HG02943 (cell line): ENCODE measurements at regions not wholly inside any gene's neighbourhood (a gene's known extent, or its start where the extent isn't known, plus 50 kb on each side); places are given as distances from the start of the nearest gene placed in this dataset.
"Not testable (repeated sequence)": the region's sequence is repeated elsewhere in the genome, so short reads cannot be mapped to it uniquely, and the experiment has no call there.

Experiments
- ATAC-seq: cut with Tn5 transposase; IDR thresholded peaks from one replicate; pipeline ENCODE4 v1.9.1; 2021; ENCODE audit warnings: mild to moderate bottlenecking, low read depth, moderate library complexity; ENCODE audit not compliant: unreplicated experiment

DNA sequence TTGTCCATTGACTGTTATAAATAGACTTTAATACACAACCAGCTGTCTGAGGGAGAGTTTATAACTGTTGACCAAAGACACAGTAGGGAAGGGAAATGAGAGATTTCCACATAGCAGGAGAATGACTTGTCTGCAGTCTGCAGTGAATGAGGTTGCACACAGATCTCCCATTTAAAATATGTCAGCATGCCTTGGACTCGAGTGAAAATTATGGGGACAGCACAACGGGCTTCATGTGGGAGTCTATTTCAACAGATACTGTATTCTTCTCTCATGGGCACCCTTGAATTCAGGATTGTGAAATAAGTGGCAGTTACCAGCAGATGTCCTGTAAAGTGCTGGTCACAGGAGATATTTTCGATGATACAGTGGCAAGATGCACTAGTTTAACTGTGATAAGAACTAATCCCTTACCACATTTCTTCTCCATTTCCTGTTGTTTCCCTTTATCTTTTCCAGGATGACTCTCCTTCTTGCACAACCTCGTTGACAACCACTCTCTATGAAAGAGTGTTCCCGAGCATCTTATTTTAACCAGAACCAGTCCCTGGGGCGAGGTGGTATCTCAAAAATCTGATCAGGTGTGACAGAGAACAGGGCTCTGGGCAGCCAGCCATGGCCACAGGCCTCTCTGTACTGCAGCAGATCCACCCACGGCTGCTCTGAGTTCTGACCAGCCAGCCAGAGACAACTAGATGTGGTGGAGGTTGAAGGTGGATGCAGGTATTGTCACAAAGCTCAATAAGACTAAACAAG is 51.5 kb upstream of the MAP3K1 start:
- no peak for ATAC-seq

DNA sequence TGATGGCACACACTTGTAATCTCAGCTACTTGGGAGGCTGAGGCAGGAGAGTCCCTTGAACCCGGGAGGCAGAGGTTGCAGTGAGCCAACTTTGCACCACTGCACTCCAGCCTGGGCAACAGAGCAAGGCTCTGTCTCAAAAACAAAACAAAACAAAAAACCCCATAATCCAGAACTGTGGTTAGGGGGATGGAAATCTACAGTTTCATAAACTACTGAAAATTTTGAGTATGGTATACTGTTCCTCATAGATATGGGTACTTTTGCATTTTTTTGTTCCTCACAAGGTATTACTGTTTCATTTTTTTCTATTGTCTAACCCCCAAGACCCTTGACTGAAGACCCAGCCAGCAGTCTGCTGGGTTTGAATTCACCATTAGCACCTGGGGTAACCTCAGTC is 52.2 kb upstream of the MAP3K1 start:
- ATAC-seq = no peak

DNA sequence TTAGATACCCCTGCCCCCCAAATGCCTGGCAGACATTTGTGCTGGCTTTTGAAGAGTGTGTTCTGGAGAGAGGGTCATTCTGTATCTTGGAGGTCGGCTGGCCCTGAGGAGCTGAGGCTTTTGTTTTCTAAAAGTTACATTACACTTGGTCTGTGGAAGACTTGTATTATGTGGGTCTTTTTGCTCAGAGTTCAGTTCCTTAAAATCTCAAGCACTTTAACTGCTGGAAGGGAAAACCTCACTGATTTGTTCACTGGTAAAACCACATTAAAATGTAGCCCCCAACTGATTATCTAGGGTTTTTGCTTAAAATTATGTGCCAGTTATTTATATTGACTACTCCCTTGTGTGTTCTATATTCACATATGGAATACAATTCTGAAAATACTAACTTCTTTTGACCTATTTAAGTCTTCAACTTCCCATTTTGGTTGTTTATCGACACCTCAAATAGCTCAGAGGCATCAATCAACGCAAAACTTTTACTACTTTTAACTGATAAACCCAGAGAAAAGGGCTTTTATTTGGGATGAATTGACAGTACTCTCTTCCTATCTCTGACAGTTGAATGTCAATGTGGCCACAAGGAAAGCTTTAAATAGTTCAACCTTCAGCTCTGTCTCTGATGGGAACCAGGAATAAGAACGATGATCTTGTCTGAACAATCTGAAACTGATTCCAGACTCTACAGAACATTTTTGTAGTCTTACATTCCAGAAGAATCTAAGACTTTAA is 54.0 kb upstream of the MAP3K1 start:
- ATAC-seq = no peak

DNA sequence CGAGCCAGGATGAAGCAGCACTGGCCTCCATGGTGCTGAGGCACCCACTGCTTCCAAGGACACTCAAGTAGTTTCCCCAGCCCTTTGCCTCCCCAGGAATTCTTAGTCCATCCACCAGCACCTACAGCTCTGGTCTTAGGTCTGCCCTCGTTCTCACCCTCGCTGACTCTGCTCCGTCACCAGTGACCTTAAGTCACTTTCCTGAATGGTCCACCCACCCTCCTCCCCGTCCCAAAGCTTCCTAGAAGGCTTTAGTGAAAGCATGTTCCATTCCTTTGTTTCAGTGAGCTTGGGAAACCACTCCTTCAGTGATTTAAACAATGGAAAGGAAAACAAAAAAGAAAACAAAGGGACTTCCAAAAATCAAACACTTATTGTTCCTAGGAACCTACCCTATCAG is 54.6 kb upstream of the MAP3K1 start:
- ATAC-seq = no peak

DNA sequence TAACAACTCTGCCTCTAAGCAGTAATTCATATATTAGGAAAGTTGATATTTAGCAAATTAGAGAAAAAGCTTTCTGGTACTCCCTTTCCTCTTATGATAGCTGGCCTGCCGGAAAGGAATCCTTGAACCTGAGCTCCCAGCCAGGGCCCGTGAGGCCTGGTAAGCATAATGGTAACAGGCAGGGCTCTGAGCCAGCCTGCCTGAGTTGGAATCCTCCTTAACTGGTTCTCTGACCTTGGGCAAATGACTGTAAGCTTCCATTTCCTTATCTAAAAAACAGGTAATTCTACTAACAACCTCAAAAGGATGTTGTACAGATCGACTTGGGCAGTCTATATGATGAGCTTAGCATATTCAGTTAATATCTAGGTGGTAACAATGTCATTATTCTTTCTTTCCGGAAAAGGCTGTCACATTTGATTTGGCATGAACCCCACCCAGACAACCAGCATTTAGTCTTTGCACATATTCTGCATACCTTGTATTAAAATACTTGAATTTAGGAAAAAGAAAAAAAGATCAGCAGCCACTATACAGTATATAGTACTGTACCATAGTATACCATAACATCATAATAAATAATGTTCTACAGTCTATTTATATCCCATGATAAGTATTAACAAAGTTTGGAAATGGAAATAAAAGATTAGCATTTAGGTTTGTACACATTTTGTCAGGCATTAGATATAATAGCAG is 55.7 kb upstream of the MAP3K1 start:
- no peak for ATAC-seq

DNA sequence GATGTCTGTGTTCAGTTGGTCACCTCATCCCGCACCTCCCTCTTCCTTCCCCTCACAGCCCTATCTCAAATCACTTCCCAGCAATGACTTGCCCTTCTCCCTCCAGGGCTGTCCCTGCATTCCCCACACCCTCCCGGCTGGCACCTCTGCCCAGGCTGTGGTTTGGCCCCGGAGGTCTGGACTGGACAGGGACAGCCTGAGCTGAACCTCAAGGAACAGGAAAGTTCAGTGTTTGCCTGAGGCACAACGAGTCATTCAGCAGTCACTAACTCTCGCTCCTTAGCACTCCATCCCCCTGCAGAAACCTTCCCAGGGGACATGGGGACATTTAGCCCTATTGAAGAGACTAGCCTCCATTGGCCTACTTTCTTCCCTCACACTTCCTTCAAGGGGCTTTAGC is 58.3 kb upstream of the MAP3K1 start:
- ATAC-seq = no peak

DNA sequence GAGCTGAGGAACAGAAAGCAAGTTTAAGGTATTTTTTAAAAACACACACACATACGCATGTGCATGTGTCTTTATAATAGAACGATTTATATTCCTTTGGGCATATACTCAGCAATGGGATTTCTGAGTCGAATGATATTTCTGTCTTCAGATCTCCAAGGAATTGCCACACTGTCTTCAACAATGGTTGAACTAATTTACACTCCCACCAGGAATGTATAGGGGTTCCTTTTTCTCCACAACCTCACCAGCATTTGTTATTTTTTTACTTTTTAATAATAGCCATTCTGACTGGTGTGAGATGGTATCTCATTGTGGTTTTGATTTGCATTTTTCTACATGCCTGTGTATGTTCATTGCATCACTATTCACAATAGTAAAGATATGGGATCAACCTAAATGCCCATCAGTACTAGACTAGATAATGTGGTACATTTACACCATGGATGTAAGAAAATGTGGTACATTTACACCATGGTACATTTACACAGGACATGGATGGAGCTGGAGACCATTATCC is 60.3 kb upstream of the MAP3K1 start:
- no peak for ATAC-seq

DNA sequence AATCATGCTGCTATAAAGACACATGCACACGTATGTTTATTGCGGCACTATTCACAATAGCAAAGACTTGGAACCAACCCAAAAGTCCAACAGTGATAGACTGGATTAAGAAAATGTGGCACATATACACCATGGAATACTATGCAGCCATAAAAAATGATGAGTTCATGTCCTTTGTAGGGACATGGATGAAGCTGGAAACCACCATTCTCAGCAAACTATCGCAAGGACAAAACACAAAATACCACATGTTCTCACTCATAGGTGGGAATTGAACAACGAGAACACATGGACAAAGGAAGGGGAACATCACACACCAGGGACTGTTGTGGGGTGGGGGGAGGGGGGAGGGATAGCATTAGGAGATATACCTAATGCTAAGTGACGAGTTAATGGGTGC is 61.8 kb upstream of the MAP3K1 start:
- ATAC-seq = not testable (repeated sequence)

DNA sequence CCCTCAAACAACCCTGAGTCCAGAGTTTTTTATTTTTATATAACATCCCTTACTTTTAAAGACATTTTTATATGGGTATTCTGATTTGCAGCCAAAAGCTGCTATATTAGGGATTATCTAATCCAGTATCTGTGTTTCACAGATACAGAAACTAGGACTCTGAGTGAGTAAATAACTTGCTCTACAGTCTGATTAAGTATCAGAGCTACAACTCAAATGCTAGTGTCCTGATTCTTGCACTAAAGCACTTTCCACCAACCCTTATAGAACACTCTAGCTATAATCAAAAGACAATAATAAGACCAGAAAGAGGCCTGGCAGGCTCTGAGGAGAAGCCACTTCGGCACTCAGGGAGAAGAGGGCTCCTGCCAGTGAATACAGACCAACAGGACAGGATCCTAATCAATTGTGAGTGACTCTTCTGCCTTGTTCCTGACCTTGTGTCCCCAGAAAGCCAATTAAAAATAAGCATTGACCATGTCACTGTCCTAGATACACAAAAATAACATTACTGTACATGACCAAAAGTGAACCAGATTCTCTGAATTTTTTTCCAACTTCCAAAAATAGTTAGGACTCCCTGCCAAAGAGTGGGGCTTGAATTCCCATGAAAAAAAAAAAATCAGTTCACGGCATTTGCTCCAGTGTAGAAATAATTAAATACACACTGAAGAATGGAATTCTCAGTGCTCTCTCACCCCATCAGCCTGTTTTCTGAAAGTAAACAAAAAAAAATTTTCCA is 63.6 kb upstream of the MAP3K1 start:
- no peak for ATAC-seq

DNA sequence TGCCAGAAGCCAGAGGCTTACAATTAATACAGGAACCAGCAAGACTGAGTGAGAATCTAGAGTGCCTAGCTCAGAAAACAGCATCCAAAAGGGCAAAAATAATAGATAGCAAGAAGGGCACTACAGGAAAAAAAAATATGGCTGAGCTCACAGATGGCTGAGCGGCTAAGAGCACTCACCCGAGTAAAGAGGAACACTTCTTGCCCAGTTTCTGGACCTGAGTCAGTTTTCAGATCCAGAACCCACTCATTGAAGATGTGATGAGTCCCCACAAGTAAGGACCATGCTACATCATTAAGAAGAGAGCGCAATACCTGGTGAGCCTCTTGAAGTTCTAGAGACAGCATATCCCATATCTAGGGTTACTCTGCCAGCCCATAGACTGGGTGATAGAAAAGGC is 65.5 kb upstream of the MAP3K1 start:
- no peak for ATAC-seq

DNA sequence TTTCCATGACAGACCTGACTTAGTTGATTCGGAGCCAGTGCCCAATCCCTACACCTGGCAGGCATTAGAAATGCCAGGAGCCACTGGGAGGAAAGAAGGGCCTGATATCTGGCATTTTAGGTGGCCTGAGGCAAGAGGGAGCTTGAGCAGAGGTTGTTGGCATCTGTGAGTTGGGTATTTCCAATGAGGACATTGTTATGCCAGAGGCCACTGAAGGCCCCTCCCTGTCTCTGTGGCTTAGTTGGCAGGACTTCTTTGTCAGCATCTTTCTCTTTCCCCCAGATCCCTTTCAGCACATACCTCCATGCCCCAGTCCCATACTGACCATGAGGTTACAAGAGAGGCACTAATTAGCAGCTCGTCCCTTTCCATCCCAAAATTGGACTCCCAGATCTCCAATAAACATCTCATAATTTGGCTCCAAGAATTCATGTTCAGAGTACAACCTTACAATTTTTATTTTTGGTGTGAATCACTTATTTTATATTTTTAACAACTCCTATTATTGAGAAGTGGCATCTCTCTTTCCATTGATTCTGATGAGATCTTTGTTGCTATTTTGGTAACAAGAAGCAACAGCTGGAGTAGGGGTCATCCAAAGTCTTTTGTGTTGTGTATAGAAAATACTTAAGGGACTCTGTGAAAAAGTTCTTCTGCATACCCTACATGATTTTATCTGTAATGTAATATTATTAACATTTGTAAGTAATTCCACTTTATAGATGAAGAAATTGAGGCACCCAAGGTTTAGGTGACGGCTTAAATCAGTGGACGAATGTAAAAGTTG is 68.6 kb upstream of the MAP3K1 start:
- ATAC-seq = no peak

DNA sequence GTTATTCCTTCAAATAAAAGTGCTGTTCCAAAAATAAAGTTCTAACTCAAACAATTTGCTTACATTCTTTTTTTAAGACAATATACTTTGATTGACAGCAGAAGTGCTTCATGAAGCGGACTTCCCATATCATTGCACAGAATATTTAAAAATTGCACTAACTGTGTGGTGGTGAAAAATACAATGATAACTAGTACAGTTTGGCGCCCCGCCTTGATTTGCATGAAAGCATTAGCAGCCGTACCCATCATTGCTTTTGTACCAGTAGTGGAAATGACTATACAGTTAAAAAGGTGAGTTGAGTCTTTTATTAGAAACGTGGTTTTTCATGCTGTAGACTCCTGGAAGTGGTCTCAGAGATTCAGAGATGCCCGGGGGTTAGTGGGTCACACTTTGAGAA is 69.5 kb upstream of the MAP3K1 start:
- no peak for ATAC-seq

DNA sequence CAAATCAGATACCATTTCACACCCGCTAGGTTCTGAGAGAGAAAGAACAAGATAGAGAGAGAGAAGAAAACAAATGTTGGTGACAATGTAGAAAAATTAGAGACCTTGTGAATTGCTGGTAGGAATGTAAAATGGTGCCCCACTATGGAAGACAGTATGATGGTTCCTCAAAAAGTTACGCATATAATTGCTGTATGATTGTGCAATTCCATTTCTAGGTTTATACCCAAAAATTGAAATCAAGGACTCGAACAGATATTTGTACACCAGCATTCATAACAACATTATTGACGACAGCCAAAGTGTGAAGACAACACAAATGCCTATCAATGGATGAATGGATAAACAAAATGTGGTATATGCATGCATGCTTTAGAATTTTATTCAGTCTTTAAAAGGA is 74.5 kb upstream of the MAP3K1 start:
- ATAC-seq = no peak

DNA sequence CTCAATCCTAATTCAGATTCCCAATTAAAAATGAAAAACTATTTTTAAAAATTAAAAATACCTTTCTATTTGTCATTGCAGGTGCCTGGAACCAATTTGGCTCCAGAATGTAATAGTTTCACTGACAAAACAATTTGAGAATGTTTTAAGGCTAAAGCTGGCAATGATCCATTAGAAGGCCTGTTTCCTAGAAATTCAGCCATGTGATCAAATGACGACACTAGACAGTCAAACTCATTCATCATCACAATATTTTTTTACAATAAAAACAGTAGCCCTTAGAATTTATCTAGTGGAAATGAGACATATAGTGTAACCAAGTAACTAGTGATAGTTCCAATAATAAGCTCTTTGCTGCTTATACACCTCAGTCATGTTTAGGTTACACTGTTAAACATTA is 75.4 kb upstream of the MAP3K1 start:
- no peak for ATAC-seq

DNA sequence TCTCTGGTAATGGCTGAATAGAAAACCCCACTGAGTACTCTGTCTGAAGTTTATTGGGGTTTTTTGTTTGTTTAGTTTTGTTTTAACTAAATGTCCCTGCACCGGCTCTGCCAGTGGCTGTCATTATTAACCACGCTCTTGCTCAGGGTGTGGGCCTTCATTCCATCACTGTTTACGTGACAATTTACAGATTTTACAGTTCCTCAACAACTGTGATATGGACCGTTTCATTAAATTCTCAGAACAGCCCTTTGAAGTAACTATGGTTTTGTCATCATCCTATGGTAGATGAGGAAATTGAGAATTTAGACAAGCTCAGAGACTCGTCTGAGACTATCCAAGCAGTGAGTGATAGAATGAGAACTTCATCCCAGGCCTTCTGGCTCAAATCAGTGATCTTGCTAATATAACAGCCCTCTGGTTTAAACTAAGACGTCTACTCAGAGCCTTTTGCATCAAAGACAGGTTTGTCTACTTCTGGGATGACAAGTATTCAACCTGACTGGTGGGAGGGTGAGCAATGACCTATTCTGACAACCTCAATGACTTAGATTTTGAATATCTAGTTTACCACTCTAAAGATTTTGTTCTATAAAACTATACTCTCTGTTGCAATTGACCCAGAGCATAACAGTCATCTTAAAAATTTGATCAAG is 77.3 kb upstream of the MAP3K1 start:
- ATAC-seq = no peak

DNA sequence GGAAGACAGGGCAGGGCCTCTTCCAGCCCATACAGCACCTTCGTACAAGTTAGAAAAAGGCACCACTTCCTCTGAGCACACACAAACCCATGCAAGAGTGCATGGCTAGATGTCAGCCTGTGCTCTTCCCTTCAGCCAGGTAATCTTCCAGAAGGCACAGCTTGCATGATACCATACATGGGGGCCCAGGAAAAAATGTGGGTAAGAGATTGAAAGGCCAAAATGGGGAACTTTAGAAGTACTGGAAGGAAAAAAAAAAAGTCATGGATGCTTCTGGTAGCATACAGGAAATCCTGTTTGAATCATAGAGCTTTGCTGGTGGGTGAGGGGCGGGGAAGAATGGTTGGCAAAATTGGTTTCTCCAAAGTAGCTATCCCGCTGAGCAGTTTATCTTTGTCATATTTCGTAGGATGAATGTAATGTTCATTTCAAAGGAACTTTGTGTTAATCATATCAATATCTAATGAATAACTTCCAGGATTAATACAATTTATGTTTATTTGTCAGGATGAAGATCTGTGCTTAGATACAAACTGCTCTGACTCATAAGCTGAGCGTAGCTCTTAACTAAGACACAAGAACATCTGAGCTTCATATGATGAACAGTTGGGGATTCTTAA is 78.2 kb upstream of the MAP3K1 start:
- ATAC-seq = no peak

DNA sequence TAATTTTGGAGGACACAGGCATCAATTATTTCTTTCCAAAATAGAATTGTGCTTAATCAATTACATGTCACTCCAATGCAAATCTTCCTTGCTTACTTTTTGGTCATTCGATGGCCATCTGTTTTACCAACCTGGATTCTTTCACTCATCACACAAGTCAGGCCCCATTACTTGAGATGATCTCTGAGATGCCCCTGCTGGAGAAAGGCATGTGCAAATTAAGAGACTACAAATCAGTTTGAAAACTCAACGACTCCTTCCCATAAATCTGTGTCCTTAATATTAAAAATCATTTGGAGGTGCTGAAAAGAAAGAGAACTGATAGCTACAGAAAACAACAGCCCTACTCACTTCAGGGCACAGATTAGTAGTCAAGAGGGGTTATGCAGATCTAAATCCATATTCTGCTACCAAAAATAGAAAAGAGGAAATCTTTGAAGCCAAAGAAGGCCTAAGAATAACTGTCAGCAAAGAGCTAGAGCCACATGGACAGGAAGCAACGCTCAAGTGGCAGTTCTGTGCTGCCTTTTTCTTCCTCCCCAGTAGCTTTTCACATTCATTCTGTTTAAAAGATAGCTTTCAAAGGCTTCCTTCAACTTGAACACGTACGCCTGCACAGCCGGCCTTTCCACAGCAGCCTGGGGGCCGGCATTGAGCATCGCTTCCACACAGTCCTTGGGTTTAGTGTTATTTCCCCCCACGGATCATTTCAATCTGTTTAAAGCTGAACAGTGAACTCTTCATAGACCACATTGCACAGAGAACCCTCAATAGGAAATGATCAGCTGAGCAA is 79.3 kb upstream of the MAP3K1 start:
- ATAC-seq = no peak

DNA sequence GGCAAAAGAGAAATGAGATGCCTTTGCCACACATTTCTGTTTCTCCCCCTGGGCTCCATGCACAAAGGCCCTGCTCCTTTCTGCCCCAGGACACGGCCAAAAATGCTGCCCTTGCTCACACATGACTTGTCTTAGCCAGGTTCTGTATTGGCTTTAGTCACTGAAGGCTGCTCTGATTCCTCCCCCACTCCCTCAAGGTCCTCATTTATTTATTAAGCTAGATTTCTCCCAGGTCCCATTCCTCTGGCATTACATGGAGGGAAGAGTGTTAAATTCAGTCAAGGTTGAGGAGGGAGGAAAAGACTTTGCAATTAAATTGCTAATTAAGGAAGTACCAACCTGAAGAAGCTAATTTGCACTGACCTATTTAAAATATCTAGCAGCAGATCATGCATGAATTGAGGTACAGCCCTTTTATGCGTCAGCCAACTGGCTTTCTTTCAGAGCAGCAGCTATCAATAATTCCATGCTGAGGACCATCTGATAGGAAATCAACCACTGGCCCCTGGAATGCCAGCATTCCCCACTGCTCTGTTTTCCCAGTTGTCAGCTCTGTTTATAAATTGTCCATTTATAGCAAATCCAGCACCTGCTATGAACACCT is 81.2 kb upstream of the MAP3K1 start:
- ATAC-seq = no peak
